Adrenal gland (tissue), 9 donors: ENCODE measurements at regions not wholly inside any gene's neighbourhood (a gene's known extent, or its start where the extent isn't known, plus 50 kb on each side); places are given as distances from the start of the nearest gene placed in this dataset.

Experiments
- DNase-seq, 7 donors: peaks; one replicate each; pipeline ENCODE4 v3.0.0-alpha.2; 2019 to 2020
- H3K27ac ChIP-seq, 5 donors: fragments of 200-600 bp; sonication (generic) in 4 of 5; 1 replicate in 3 of 5; 2 replicates in 2 of 5; pipeline versions ENCODE4 v1.5.1 to v1.8.0; 2016 to 2020; ENCODE audit warnings: mild to moderate bottlenecking in 1 of 5
- H3K27me3 ChIP-seq: fragments of 200-600 bp; 2 replicates; pipeline ENCODE4 v1.8.0; 2021
- H3K36me3 ChIP-seq, 2 donors: fragments of 200-600 bp; replicated peaks in 1 of 2; 1 replicate in 1 of 2; 2 replicates in 1 of 2; pipeline versions ENCODE4 v1.5.1 to v1.8.0; 2018 to 2022
- H3K4me1 ChIP-seq, 2 donors: fragments of 200-600 bp; replicated peaks in 1 of 2; 1 replicate in 1 of 2; 2 replicates in 1 of 2; pipeline versions ENCODE4 v1.5.1 to v1.8.0; 2018 to 2021
- H3K4me3 ChIP-seq, 4 donors: fragments of 200-600 bp; sonication (generic) in 3 of 4; one replicate each; pipeline ENCODE4 v1.5.1; 2016 to 2018
- H3K9me3 ChIP-seq, 3 donors: fragments of 200-600 bp; sonication (generic) in 1 of 3; replicated peaks in 1 of 3; 1 replicate in 2 of 3; 2 replicates in 1 of 3; pipeline versions ENCODE4 v1.5.1 to v1.8.0; 2016 to 2021
- POLR2A ChIP-seq, 2 donors: fragments of 450-650 bp; IDR thresholded peaks; one replicate each; pipeline ENCODE4 v1.6.1; 2017; ENCODE audit warnings: antibody characterized with exemption in 2 of 2, mild to moderate bottlenecking in 2 of 2, moderate library complexity in 1 of 2
- WGBS, 4 donors: extraction: QIAGEN DNeasy Blood & Tissue Kit in 2 of 4; methylation state at CpG; one replicate each; pipeline versions ENCODE4 v1.1.5 to v1.1.7; 2013 to 2017; 5-methylcytosine and 5-hydroxymethylcytosine counted together
- intact Hi-C, 2 donors: fragments of 100-400 bp; cut with DNase I; formaldehyde crosslinking; loops; one replicate each; pipeline versions ENCODE4 v1.14.1 to v1.15.0; 2022 to 2023
- TF ChIP-seq, protein P1 (sequence below), 6 experiments: fragments of 450-650 bp in 4 of 6; fragments of 200-600 bp in 2 of 6; sonication (generic) in 1 of 6; IDR thresholded peaks; 1 replicate in 5 of 6; 2 replicates in 1 of 6; pipeline versions ENCODE4 v1.5.1 to v1.8.0; 2016 to 2021; ENCODE audit warnings: antibody characterized with exemption in 6 of 6, mild to moderate bottlenecking in 2 of 6, moderate library complexity in 1 of 6
- donor health status: healthy with polysubstance abuse.
- donor health status: Bipolar disorder and iron deficiency.
- donor health status: DM: yes; HTN: yes; CAD: no.
- donor health status: DM: no; HTN: no; CAD: no.
- donor health status: DM: no; HTN: no; CAD: no.

DNA sequence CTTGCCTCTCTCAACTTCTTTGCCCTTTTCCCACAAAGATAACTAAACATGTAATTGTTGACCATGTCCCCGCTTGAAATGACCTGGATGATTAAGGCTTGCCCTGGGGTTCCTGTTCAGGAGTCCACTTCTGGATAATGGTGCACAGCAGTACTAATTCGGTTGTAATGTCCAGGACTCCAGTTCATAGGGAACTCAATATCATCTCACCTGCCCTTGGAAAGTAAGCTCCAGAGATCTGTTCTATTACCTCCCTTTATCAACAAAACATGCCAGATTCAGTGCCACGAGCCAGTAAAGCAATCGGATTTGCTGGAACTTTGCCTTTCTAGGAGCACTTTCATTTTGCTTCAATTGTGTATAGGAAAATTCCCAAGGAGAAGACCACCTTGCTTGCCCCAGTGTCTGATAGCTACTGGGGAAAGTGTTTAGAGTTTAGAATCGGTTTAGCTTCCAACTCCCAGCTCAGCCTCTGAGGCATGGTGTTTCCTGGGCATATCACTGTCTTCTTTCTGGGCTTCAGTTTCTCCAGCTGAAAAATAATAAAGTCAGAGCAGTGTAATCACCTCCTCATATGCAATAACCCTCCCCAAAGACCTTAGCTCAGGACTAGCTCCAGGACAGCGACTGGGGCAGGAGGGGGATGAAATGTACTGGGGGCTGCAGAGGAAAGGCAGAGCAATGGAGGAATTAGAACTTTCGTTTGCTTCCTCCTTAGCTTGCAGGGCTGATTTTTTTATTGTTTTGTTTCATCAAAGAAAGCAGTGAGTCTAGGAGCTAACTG is 162.6 kb upstream of the CYRIA start:
- no peaks in the 10 kb centered on the region for H3K27me3 ChIP-seq
- no peaks in the 10 kb centered on the region for H3K9me3 ChIP-seq
- 60 to 64% (median 64%) methylated on average over 7 of the region's 7 CpGs for WGBS, 4 donors
- H3K4me1 ChIP-seq = no peaks in the 10 kb centered on the region
- no peaks in the 10 kb centered on the region for H3K36me3 ChIP-seq
- H3K4me3 ChIP-seq = no peak overlapping the region
- TF ChIP-seq, protein P1, sequence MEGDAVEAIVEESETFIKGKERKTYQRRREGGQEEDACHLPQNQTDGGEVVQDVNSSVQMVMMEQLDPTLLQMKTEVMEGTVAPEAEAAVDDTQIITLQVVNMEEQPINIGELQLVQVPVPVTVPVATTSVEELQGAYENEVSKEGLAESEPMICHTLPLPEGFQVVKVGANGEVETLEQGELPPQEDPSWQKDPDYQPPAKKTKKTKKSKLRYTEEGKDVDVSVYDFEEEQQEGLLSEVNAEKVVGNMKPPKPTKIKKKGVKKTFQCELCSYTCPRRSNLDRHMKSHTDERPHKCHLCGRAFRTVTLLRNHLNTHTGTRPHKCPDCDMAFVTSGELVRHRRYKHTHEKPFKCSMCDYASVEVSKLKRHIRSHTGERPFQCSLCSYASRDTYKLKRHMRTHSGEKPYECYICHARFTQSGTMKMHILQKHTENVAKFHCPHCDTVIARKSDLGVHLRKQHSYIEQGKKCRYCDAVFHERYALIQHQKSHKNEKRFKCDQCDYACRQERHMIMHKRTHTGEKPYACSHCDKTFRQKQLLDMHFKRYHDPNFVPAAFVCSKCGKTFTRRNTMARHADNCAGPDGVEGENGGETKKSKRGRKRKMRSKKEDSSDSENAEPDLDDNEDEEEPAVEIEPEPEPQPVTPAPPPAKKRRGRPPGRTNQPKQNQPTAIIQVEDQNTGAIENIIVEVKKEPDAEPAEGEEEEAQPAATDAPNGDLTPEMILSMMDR (IDR thresholded peaks at IDR 0.05) = no peak
- TF ChIP-seq POLR2A (IDR thresholded peaks at IDR 0.05) = no peak
- H3K27ac ChIP-seq = no peak overlapping the region
- DNase-seq = no peak
- intact Hi-C loops = no loop called here

DNA sequence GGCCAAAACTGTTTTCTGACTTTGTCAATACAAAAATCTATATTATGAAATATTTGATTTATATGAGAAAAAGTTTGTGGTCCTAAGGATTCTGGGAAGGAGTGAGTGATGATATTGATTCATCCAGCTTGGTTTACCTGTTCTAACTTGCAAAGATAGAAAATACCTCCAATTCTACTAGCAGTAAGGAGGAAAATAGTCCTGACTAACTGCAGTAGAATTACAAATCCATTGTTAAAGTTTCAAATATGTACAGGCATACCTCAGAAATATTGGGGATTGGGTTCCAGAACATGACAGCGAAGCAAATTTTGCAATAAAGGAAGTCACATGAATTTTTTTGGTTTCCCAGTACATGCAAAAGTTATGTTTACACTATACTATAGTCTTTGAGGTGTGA is 158.8 kb upstream of the CYRIA start:
- DNase-seq = no peak
- Histone ChIP-seq H3K27ac (no peak overlapping the region), H3K4me1 (no peaks in the 10 kb centered on the region), H3K36me3 (no peaks in the 10 kb centered on the region), H3K9me3 (no peaks in the 10 kb centered on the region), H3K4me3 (no peak overlapping the region), H3K27me3 (no peaks in the 10 kb centered on the region)
- WGBS, 4 donors = 80 to 90% (median 86%) methylated on average over 1 of the region's 1 CpG
- intact Hi-C loops = no loop called here
- TF ChIP-seq POLR2A (IDR thresholded peaks at IDR 0.05) = no peak
- TF ChIP-seq, protein P1 (IDR thresholded peaks at IDR 0.05) = no peak

DNA sequence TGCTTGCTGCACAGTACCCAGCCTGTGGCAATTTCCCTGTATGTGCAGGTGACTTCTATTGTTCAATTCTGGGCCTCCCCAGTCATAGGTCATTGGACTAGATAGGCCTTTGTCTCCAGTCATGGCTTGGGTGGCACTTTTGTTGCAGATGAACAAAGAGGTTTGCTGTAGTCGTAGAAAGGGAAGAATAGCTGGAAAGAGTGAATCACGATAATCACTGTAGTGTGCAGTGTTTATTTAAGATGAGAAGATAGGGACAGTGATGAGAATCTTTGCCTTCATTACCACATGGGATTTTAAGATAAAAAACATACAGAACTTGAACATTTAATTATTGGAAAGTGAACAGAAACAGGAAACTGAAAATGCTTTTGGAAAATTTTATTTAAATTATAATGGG is 156.1 kb upstream of the CYRIA start:
- H3K4me3 ChIP-seq = no peak overlapping the region
- no peaks in the 10 kb centered on the region for H3K27me3 ChIP-seq
- H3K27ac ChIP-seq = no peak overlapping the region
- H3K4me1 ChIP-seq = no peaks in the 10 kb centered on the region
- 50 to 75% (median 63%) methylated on average over 2 of the region's 2 CpGs for WGBS, 4 donors
- TF ChIP-seq, protein P1 (IDR thresholded peaks at IDR 0.05) = no peak
- TF ChIP-seq POLR2A (IDR thresholded peaks at IDR 0.05) = no peak
- no peak for DNase-seq
- intact Hi-C loops = no loop called here
- H3K36me3 ChIP-seq = no peaks in the 10 kb centered on the region
- H3K9me3 ChIP-seq = no peaks in the 10 kb centered on the region

DNA sequence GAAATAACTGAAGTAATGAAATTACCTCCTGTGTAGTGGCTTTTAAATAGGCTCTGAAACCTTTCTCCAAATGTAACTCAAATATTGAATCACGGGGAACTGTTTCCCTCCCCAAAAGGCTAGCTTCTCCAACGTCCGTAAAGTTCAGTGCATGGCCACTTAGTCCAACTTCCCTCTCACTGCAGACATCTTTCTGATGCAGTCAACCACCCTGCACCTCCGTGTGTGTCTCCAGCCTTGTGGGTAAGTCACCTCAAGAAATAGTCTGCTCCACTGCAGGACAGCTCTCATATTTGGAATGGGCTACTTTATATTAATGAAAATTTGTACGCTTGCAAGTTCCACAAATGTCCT is 152.5 kb upstream of the CYRIA start:
- Histone ChIP-seq H3K36me3 (no peaks in the 10 kb centered on the region), H3K27ac (no peak overlapping the region), H3K9me3 (no peaks in the 10 kb centered on the region), H3K27me3 (no peaks in the 10 kb centered on the region), H3K4me3 (no peak overlapping the region), H3K4me1 (no peaks in the 10 kb centered on the region)
- WGBS, 4 donors = 72 to 85% (median 81%) methylated on average over 5 of the region's 5 CpGs
- intact Hi-C loops = no loop called here
- DNase-seq = no peak
- TF ChIP-seq, protein P1 (IDR thresholded peaks at IDR 0.05) = no peak
- TF ChIP-seq POLR2A (IDR thresholded peaks at IDR 0.05) = no peak
